Fibroblast of lung (primary cell): ENCODE measurements at regions not wholly inside any gene's neighbourhood (a gene's known extent, or its start where the extent isn't known, plus 50 kb on each side); places are given as distances from the start of the nearest gene placed in this dataset.
A peak's percentile ranks its signal among the peaks of the same experiment; 100 is the strongest.

Source experiments
- DNase-seq, 2 donors: peaks; one replicate each; pipeline versions ENCODE4 v3.0.0 to v3.0.0-alpha.2; 2010; ENCODE audit warnings: low read depth in 2 of 2
- H2AFZ ChIP-seq: 2 replicates; pipeline ENCODE4 v1.5.1; 2012; ENCODE audit warnings: low read length, control low read depth, inconsistent platforms
- H3K27ac ChIP-seq: 2 replicates; pipeline ENCODE4 v1.5.1; 2011; ENCODE audit warnings: low read length, control low read depth; ENCODE audit not compliant: insufficient read depth
- H3K27me3 ChIP-seq: 2 replicates; pipeline ENCODE4 v1.5.1; 2011; ENCODE audit warnings: mild to moderate bottlenecking, low read length; ENCODE audit not compliant: control insufficient read depth, insufficient read depth
- H3K36me3 ChIP-seq: 2 replicates; pipeline ENCODE4 v1.5.1; 2011; ENCODE audit warnings: low read length; ENCODE audit not compliant: control insufficient read depth, insufficient read depth
- H3K4me1 ChIP-seq: 2 replicates; pipeline ENCODE4 v1.5.1; 2011; ENCODE audit warnings: low read length; ENCODE audit not compliant: control insufficient read depth, insufficient read depth; ENCODE audit errors: extremely low read depth
- H3K4me2 ChIP-seq: 2 replicates; pipeline ENCODE4 v1.5.1; 2011; ENCODE audit warnings: low read length, control low read depth; ENCODE audit not compliant: insufficient read depth; ENCODE audit errors: extremely low read depth
- H3K4me3 ChIP-seq, 4 experiments: fragments of 200-600 bp in 1 of 4; sonication (generic) in 1 of 4; replicated peaks in 1 of 4; 2 replicates each; pipeline ENCODE4 v1.5.1; 2011 to 2016; ENCODE audit warnings: low read length in 4 of 4, low read depth in 3 of 4, mild to moderate bottlenecking in 3 of 4, control low read depth in 2 of 4, inconsistent platforms in 1 of 4, mixed read lengths in 1 of 4; ENCODE audit not compliant: insufficient read depth in 1 of 4; ENCODE audit errors: control extremely low read depth in 1 of 4
- H3K79me2 ChIP-seq: 2 replicates; pipeline ENCODE4 v1.5.1; 2012; ENCODE audit warnings: mild to moderate bottlenecking, low read length, inconsistent platforms; ENCODE audit not compliant: control insufficient read depth, insufficient read depth
- H3K9ac ChIP-seq: 2 replicates; pipeline ENCODE4 v1.5.1; 2011; ENCODE audit warnings: mild to moderate bottlenecking, low read length, control low read depth; ENCODE audit not compliant: insufficient read depth
- H3K9me3 ChIP-seq: 2 replicates; pipeline ENCODE4 v1.5.1; 2012; ENCODE audit warnings: low read depth, low read length; ENCODE audit not compliant: control insufficient read depth, insufficient read depth
- H4K20me1 ChIP-seq: 2 replicates; pipeline ENCODE4 v1.5.1; 2011; ENCODE audit warnings: low read length; ENCODE audit not compliant: control insufficient read depth, insufficient read depth; ENCODE audit errors: extremely low read depth
- EZH2 ChIP-seq: IDR thresholded peaks from 2 replicates; pipeline ENCODE4 v1.5.1; 2012; ENCODE audit warnings: low read length, control low read depth, mild to moderate bottlenecking; ENCODE audit errors: missing control alignments
- TF ChIP-seq, protein P1 (sequence below), 2 donors: IDR thresholded peaks in 1 of 2; conservative IDR thresholded peaks in 1 of 2; 1 replicate in 1 of 2; 2 replicates in 1 of 2; pipeline ENCODE4 v1.5.1; 2011 to 2012; ENCODE audit warnings: low read length in 2 of 2, control low read depth in 1 of 2, inconsistent platforms in 1 of 2, low read depth in 1 of 2, mild to moderate bottlenecking in 1 of 2

DNA sequence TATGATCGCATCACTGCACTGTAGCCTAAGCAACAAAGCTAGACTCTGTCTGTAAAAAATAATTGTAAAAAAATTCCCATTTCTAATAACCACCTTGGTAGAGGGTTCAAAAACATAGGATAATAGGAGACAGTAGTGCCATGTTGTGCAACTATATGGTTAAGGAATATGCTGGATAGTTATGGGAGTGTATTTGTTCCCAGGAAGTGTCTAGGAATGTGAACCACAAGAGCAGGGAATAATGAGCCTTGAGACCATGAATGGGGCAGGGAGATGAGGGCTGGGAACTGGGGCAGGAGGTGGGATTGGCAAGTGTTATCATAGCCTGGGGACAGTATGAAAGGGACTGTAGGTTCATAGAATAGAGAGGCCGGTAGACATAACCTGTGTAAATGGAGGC is 50.4 kb downstream of the RUSC2 start:
- Histone ChIP-seq H3K79me2 (peaks cover 62% of the 10 kb centered on the region), H3K36me3 (no peaks in the 10 kb centered on the region), H4K20me1 (no peaks in the 10 kb centered on the region), H3K27me3 (no peaks in the 10 kb centered on the region), H3K9ac (no peak overlapping the region), H3K9me3 (no peaks in the 10 kb centered on the region), H2AFZ (no peak overlapping the region), H3K4me1 (peaks cover 21% of the 10 kb centered on the region), H3K4me3 (peak overlapping the region in 1 of 4 experiments; percentile 73), H3K4me2 (peak overlapping the region; percentile 48), H3K27ac (no peak overlapping the region)
- TF ChIP-seq, protein P1, sequence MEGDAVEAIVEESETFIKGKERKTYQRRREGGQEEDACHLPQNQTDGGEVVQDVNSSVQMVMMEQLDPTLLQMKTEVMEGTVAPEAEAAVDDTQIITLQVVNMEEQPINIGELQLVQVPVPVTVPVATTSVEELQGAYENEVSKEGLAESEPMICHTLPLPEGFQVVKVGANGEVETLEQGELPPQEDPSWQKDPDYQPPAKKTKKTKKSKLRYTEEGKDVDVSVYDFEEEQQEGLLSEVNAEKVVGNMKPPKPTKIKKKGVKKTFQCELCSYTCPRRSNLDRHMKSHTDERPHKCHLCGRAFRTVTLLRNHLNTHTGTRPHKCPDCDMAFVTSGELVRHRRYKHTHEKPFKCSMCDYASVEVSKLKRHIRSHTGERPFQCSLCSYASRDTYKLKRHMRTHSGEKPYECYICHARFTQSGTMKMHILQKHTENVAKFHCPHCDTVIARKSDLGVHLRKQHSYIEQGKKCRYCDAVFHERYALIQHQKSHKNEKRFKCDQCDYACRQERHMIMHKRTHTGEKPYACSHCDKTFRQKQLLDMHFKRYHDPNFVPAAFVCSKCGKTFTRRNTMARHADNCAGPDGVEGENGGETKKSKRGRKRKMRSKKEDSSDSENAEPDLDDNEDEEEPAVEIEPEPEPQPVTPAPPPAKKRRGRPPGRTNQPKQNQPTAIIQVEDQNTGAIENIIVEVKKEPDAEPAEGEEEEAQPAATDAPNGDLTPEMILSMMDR (conservative IDR thresholded peaks at IDR 0.05 in 1 of 2, IDR thresholded peaks at IDR 0.05 in 1 of 2; ENCODE audit: low read depth in 1 of 2, low read length in 2 of 2), result no peak
- TF ChIP-seq EZH2, result no peak
- DNase-seq, result peak in 1 of 2 donors; percentile 38

DNA sequence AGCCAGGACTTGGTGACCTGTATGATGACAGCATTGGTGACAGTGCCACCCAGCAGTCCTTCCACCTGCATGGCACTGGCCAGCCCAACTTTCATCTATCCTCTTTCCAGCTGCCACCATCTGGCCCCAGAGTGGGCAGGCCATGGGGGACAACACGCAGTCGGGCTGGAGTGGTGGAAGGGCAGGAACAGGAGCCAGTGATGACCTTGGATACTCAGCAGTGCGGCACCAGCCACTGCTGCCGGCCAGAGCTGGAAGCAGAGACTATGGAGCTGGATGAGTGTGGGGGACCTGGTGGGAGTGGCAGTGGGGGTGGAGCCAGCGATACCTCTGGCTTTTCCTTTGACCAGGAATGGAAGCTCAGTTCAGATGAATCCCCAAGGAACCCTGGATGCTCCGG is 56.9 kb downstream of the RUSC2 start:
- H3K27me3 ChIP-seq, result no peaks in the 10 kb centered on the region
- H3K4me2 ChIP-seq, result no peak overlapping the region
- no peaks in the 10 kb centered on the region for H3K9me3 ChIP-seq
- no peaks in the 10 kb centered on the region for H4K20me1 ChIP-seq
- peaks cover 24% of the 10 kb centered on the region for H3K36me3 ChIP-seq
- no peak overlapping the region for H3K27ac ChIP-seq
- TF ChIP-seq EZH2, result no peak
- TF ChIP-seq, protein P1 (conservative IDR thresholded peaks at IDR 0.05 in 1 of 2, IDR thresholded peaks at IDR 0.05 in 1 of 2; ENCODE audit: low read depth in 1 of 2, low read length in 2 of 2), result no peak
- no peak overlapping the region for H3K9ac ChIP-seq
- H3K4me1 ChIP-seq, result peaks cover 5% of the 10 kb centered on the region
- no peak for DNase-seq
- no peak overlapping the region for H2AFZ ChIP-seq
- peaks cover 74% of the 10 kb centered on the region for H3K79me2 ChIP-seq
- H3K4me3 ChIP-seq, result no peak overlapping the region

DNA sequence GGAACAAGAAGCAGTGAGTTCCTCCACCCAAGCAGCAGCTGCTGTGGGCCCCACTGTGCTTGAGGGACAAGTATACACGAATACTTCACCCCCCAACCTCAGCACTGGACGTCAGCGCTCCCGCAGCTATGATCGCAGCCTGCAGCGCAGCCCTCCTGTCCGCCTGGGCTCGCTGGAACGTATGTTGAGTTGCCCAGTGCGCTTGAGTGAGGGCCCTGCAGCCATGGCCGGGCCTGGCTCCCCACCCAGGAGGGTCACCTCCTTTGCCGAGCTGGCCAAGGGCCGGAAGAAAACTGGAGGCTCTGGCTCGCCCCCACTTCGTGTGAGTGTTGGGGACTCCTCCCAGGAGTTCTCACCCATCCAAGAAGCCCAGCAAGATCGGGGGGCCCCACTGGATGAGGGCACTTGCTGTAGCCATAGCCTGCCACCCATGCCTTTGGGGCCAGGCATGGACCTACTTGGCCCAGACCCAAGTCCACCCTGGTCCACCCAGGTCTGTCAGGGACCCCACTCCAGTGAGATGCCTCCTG is 57.1 kb upstream of the TESK1 start:
- Histone ChIP-seq H4K20me1 (no peaks in the 10 kb centered on the region), H3K9ac (no peak overlapping the region), H2AFZ (no peak overlapping the region), H3K9me3 (no peaks in the 10 kb centered on the region), H3K79me2 (peaks cover 68% of the 10 kb centered on the region), H3K27ac (no peak overlapping the region), H3K4me1 (peaks cover 6% of the 10 kb centered on the region), H3K36me3 (peaks cover 24% of the 10 kb centered on the region), H3K27me3 (no peaks in the 10 kb centered on the region), H3K4me2 (no peak overlapping the region), H3K4me3 (no peak overlapping the region)
- no peak for TF ChIP-seq EZH2
- TF ChIP-seq, protein P1 (conservative IDR thresholded peaks at IDR 0.05 in 1 of 2, IDR thresholded peaks at IDR 0.05 in 1 of 2; ENCODE audit: low read depth in 1 of 2, low read length in 2 of 2), result no peak
- DNase-seq, result no peak
